ENCODE measurements at regions not wholly inside any gene's neighbourhood (a gene's known extent, or its start where the extent isn't known, plus 50 kb on each side); places are given as distances from the start of the nearest gene placed in this dataset.

DNA sequence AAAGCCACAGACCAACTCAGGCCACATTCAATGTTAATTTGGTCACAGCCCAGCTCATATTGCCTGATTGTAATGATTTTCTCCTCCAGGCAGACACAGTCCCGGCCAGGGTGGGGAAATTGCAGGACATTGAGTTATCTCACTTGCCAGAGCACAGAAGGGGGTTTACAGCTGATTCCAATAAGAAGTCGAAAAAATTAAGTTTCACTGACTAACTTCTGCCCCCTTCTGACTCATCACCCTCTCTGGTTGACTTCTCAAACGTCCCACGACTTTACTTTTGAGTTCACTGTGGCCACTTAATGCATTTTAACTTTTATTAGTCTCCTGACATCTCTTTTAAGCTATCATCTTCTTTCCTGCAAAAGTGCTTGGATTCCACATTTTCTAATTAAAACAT is 321.4 kb upstream of the WWC1 start:
- no peaks in the 10 kb centered on the region for H3K9me1 ChIP-seq (replicated peaks; ENCODE audit: control insufficient read depth, extremely low read depth, insufficient read depth, low read length)
- no peaks in the 10 kb centered on the region for H3K4me1 ChIP-seq (ENCODE audit: control insufficient read depth, extremely low read depth, insufficient read depth, low read length)
- H4K20me1 ChIP-seq (replicated peaks; ENCODE audit: control insufficient read depth, extremely low read depth, insufficient read depth, low read length), result no peaks in the 10 kb centered on the region
- BruUV-seq (replicated peaks), result no TSS peak
- H3K36me3 ChIP-seq (ENCODE audit: control insufficient read depth in 2 of 2, extremely low read depth in 1 of 2, insufficient read depth in 2 of 2, low read length in 2 of 2), result no peaks in the 10 kb centered on the region
- no peak overlapping the region for H3K4me3 ChIP-seq (replicated peaks in 1 of 3; ENCODE audit: insufficient read depth in 1 of 3, low read depth in 1 of 3, low read length in 3 of 3)
- DNase-seq (ENCODE audit: low read depth, low spot score) (no peak), FAIRE-seq (no peak)
- CTCF ChIA-PET, result no interaction called here
- no peak for TF ChIP-seq MYC (IDR thresholded peaks at IDR 0.05; ENCODE audit: low read depth, low read length)
- TF ChIP-seq, protein P1, sequence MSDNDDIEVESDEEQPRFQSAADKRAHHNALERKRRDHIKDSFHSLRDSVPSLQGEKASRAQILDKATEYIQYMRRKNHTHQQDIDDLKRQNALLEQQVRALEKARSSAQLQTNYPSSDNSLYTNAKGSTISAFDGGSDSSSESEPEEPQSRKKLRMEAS (IDR thresholded peaks at IDR 0.05; ENCODE audit: insufficient read depth, insufficient read length), result no peak
- TF ChIP-seq POLR2A (IDR thresholded peaks at IDR 0.05; ENCODE audit: low read depth, low read length), result no peak
- no peak for TF ChIP-seq FOS (IDR thresholded peaks at IDR 0.05; ENCODE audit: borderline replicate concordance, insufficient read depth, low read length)
- no peak for TF ChIP-seq GATA2 (IDR thresholded peaks at IDR 0.05; ENCODE audit: insufficient read depth, insufficient read length, low read depth, low read length)
- TF ChIP-seq EZH2 (IDR thresholded peaks at IDR 0.05; ENCODE audit: borderline replicate concordance, low read depth, low read length, severe bottlenecking), result no peak
- TF ChIP-seq, protein P2, sequence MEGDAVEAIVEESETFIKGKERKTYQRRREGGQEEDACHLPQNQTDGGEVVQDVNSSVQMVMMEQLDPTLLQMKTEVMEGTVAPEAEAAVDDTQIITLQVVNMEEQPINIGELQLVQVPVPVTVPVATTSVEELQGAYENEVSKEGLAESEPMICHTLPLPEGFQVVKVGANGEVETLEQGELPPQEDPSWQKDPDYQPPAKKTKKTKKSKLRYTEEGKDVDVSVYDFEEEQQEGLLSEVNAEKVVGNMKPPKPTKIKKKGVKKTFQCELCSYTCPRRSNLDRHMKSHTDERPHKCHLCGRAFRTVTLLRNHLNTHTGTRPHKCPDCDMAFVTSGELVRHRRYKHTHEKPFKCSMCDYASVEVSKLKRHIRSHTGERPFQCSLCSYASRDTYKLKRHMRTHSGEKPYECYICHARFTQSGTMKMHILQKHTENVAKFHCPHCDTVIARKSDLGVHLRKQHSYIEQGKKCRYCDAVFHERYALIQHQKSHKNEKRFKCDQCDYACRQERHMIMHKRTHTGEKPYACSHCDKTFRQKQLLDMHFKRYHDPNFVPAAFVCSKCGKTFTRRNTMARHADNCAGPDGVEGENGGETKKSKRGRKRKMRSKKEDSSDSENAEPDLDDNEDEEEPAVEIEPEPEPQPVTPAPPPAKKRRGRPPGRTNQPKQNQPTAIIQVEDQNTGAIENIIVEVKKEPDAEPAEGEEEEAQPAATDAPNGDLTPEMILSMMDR (IDR thresholded peaks at IDR 0.05; ENCODE audit: extremely low read depth in 1 of 2, insufficient read depth in 1 of 2, low read depth in 1 of 2, low read length in 2 of 2), result no peak
- no peak for TF ChIP-seq POLR2AphosphoS5 (IDR thresholded peaks at IDR 0.05; ENCODE audit: insufficient read depth, low read depth, low read length)
- no peak for TF ChIP-seq JUN (IDR thresholded peaks at IDR 0.05; ENCODE audit: borderline replicate concordance, insufficient read depth, insufficient read length, low read depth)
- dilution Hi-C loops (cut with MboI; ENCODE audit: extremely low pct_ligation_motif_present, low sequenced_read_pairs), result no loop called here
- H3K9me3 ChIP-seq (replicated peaks; ENCODE audit: control insufficient read depth, insufficient read depth, low read length), result no peaks in the 10 kb centered on the region
- no peak overlapping the region for H2AFZ ChIP-seq (ENCODE audit: low read depth, low read length)
- H3K79me2 ChIP-seq (ENCODE audit: control insufficient read depth, insufficient read depth, low read length), result no peaks in the 10 kb centered on the region
- no peaks in the 10 kb centered on the region for H3K27me3 ChIP-seq (ENCODE audit: control insufficient read depth in 2 of 2, insufficient read depth in 2 of 2, low read length in 2 of 2)
- POLR2A ChIA-PET, result no interaction called here
- no peak overlapping the region for H3K27ac ChIP-seq (ENCODE audit: insufficient read depth, low read depth, low read length)
- no peak overlapping the region for H3K4me2 ChIP-seq (ENCODE audit: insufficient read depth, low read length)
- no peak overlapping the region for H3K9ac ChIP-seq (replicated peaks; ENCODE audit: extremely low read depth, insufficient read depth, low read length)
- intact Hi-C loops (cut with micrococcal nuclease), result no loop called here

All from endothelial cell of umbilical vein (primary cell).